ENCODE measurements at regions not wholly inside any gene's neighbourhood (a gene's known extent, or its start where the extent isn't known, plus 50 kb on each side); places are given as distances from the start of the nearest gene placed in this dataset.

DNA sequence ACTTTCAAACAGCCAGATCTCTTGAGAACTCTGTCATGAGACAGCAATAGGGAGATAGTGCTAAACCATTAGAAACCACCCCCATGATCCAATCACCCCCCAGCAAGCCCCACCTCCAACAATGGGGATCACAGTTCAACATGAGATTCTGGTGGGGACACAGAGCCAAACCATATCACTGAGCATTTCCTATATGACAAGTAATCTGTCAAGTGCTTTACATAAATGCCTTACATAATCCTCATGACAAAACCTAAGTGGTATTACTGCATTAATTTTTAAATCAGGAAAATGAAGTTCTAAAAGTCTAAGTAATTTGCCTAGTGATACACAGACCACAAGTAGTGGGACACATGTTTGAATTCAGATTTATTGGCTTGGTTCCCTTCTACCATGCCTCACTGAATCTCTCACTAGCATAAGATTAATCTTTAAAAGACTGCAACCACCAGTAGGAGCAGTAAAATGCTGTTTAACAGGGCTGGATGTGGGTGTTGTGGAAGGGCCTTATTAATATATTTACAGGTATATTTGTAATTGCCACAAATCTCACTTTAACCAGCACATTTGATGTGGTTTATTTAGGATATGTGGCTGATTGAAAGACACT is 323.1 kb upstream of the FBXO33 start:
- H3K27me3 ChIP-seq (ENCODE audit: insufficient read depth, low read length) = no peaks in the 10 kb centered on the region
- H4K91ac ChIP-seq (ENCODE audit: low read depth, low read length) = peak overlapping the region; percentile 51
- peak overlapping the region; percentile 62 for H2BK120ac ChIP-seq (ENCODE audit: insufficient read depth, low read length, poor library complexity)
- DNase-seq = no peak
- no peak overlapping the region for H3K27ac ChIP-seq (ENCODE audit: low read depth, low read length)
- no peak overlapping the region for H3K9ac ChIP-seq (ENCODE audit: low read length)
- no peak overlapping the region for H2AK5ac ChIP-seq (ENCODE audit: low read length)
- H2BK5ac ChIP-seq (ENCODE audit: low read depth, low read length, poor library complexity) = no peak overlapping the region
- H3K79me2 ChIP-seq (ENCODE audit: control insufficient read depth, insufficient read depth, low read length, poor library complexity) = no peaks in the 10 kb centered on the region
- no peaks in the 10 kb centered on the region for H3K9me3 ChIP-seq (ENCODE audit: insufficient read depth, low read depth, low read length)
- no peaks in the 10 kb centered on the region for H3K36me3 ChIP-seq (ENCODE audit: control insufficient read depth in 1 of 2, insufficient read depth in 2 of 2, low read length in 2 of 2)
- no peak overlapping the region for H3K14ac ChIP-seq (ENCODE audit: low read length)
- H4K8ac ChIP-seq (ENCODE audit: low read depth, low read length) = no peak overlapping the region
- no peak overlapping the region for H2AFZ ChIP-seq (ENCODE audit: insufficient read depth, low read length, poor library complexity)
- H3K4me3 ChIP-seq (ENCODE audit: low read depth, low read length) = no peak overlapping the region
- no peak overlapping the region for H3K4ac ChIP-seq (ENCODE audit: low read depth, low read length)
- H2BK12ac ChIP-seq (ENCODE audit: low read length) = peak overlapping the region; percentile 36
- no peak overlapping the region for H3K18ac ChIP-seq (ENCODE audit: low read length)
- H3K79me1 ChIP-seq (ENCODE audit: low read length) = peaks cover 4% of the 10 kb centered on the region
- H4K12ac ChIP-seq (ENCODE audit: low read depth, low read length) = no peak overlapping the region
- H3K23ac ChIP-seq (ENCODE audit: low read length) = no peak overlapping the region
- H3K4me1 ChIP-seq (ENCODE audit: control insufficient read depth in 1 of 2, insufficient read depth in 2 of 2, low read length in 2 of 2) = no peaks in the 10 kb centered on the region
- no peak overlapping the region for H3K4me2 ChIP-seq (ENCODE audit: low read length)

DNA sequence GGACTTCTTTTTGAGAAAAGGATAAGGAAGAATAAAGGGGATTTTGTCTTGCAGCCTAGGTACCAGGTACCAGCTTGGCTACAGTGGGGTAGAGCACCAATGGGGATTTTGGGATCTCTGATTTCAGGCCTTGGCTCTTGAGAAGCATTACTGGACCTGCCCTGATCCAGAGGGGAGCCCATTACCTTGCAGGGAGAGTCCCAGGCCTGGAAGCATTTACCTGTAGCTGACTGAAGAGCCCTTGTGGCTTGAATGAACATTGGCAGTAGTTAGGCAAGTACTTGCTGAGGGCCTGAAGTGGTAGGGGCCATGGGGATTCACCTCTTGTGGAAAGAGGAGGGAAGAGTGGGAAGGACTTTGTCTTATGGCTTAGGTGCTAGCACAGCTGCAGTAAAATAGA is 308.2 kb upstream of the FBXO33 start:
- Histone ChIP-seq H3K36me3 (ENCODE audit: control insufficient read depth in 1 of 2, insufficient read depth in 2 of 2, low read length in 2 of 2) (no peaks in the 10 kb centered on the region), H3K18ac (ENCODE audit: low read length) (no peak overlapping the region), H3K9ac (ENCODE audit: low read length) (no peak overlapping the region), H4K91ac (ENCODE audit: low read depth, low read length) (no peak overlapping the region), H3K79me2 (ENCODE audit: control insufficient read depth, insufficient read depth, low read length, poor library complexity) (no peaks in the 10 kb centered on the region), H2BK5ac (ENCODE audit: low read depth, low read length, poor library complexity) (no peak overlapping the region), H2AFZ (ENCODE audit: insufficient read depth, low read length, poor library complexity) (no peak overlapping the region), H3K4ac (ENCODE audit: low read depth, low read length) (no peak overlapping the region), H3K14ac (ENCODE audit: low read length) (peak overlapping the region; percentile 31), H4K8ac (ENCODE audit: low read depth, low read length) (no peak overlapping the region), H3K27ac (ENCODE audit: low read depth, low read length) (no peak overlapping the region), H3K4me1 (ENCODE audit: control insufficient read depth in 1 of 2, insufficient read depth in 2 of 2, low read length in 2 of 2) (no peaks in the 10 kb centered on the region), H3K9me3 (ENCODE audit: insufficient read depth, low read depth, low read length) (no peaks in the 10 kb centered on the region), H3K4me3 (ENCODE audit: low read depth, low read length) (no peak overlapping the region), H2AK5ac (ENCODE audit: low read length) (no peak overlapping the region), H2BK12ac (ENCODE audit: low read length) (peak overlapping the region; percentile 45), H3K4me2 (ENCODE audit: low read length) (no peak overlapping the region), H3K23ac (ENCODE audit: low read length) (no peak overlapping the region), H3K27me3 (ENCODE audit: insufficient read depth, low read length) (no peaks in the 10 kb centered on the region), H2BK120ac (ENCODE audit: insufficient read depth, low read length, poor library complexity) (no peak overlapping the region), H3K79me1 (ENCODE audit: low read length) (no peaks in the 10 kb centered on the region), H4K12ac (ENCODE audit: low read depth, low read length) (no peak overlapping the region)
- DNase-seq = no peak

DNA sequence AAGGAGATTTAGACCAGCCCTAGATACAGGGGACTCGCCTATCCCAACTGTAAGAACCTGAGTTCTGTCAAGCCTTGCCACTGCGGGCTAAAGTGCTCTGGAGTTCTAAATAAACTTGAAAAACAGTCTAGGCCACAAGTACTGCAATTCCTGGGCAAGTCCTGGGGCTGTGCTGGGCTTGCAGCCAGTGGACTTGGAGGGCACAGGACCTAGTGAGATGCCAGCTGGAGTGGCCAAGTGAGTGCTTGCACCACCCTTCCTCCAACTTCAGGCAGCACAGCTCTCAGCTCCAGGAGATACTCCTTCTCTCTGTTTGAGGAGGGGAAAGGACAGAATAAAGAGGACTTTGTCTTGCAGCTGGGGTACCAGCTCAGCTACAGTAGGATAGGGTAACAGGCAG is 307.6 kb upstream of the FBXO33 start:
- Histone ChIP-seq H3K4me3 (ENCODE audit: low read depth, low read length) (no peak overlapping the region), H2AFZ (ENCODE audit: insufficient read depth, low read length, poor library complexity) (no peak overlapping the region), H2AK5ac (ENCODE audit: low read length) (no peak overlapping the region), H2BK120ac (ENCODE audit: insufficient read depth, low read length, poor library complexity) (no peak overlapping the region), H3K27ac (ENCODE audit: low read depth, low read length) (no peak overlapping the region), H4K91ac (ENCODE audit: low read depth, low read length) (no peak overlapping the region), H4K8ac (ENCODE audit: low read depth, low read length) (no peak overlapping the region), H3K27me3 (ENCODE audit: insufficient read depth, low read length) (no peaks in the 10 kb centered on the region), H3K9ac (ENCODE audit: low read length) (no peak overlapping the region), H3K18ac (ENCODE audit: low read length) (no peak overlapping the region), H4K12ac (ENCODE audit: low read depth, low read length) (no peak overlapping the region), H3K79me2 (ENCODE audit: control insufficient read depth, insufficient read depth, low read length, poor library complexity) (no peaks in the 10 kb centered on the region), H2BK5ac (ENCODE audit: low read depth, low read length, poor library complexity) (no peak overlapping the region), H2BK12ac (ENCODE audit: low read length) (no peak overlapping the region), H3K9me3 (ENCODE audit: insufficient read depth, low read depth, low read length) (no peaks in the 10 kb centered on the region), H3K14ac (ENCODE audit: low read length) (no peak overlapping the region), H3K23ac (ENCODE audit: low read length) (no peak overlapping the region), H3K4ac (ENCODE audit: low read depth, low read length) (no peak overlapping the region), H3K4me1 (ENCODE audit: control insufficient read depth in 1 of 2, insufficient read depth in 2 of 2, low read length in 2 of 2) (no peaks in the 10 kb centered on the region), H3K79me1 (ENCODE audit: low read length) (no peaks in the 10 kb centered on the region), H3K36me3 (ENCODE audit: control insufficient read depth in 1 of 2, insufficient read depth in 2 of 2, low read length in 2 of 2) (no peaks in the 10 kb centered on the region), H3K4me2 (ENCODE audit: low read length) (no peak overlapping the region)
- no peak for DNase-seq
- WGBS (ENCODE audit: extremely low coverage, insufficient coverage, insufficient read length) = no CpG with 5 or more reads among the region's 2 CpGs

DNA sequence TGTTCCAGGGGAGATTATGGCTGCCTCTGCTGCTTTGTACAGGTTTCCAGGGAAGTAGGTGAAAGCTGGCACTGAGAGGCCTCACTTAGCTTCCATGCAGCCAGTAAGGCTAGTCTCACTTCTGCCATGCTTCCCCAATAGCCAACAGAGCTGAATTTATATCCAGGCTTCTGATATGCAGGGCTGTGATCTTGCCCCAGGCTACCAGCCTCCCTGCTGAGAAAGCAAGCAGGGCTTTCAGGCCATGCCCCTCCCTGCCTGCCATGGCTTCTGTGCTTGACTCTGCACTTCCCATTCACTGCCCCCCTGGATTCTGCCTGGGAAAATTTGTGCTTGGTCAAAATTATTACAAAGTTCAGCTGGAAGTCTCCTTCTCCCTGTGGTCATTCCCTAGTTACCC is 302.1 kb upstream of the FBXO33 start:
- Histone ChIP-seq H2AK5ac (ENCODE audit: low read length) (no peak overlapping the region), H4K12ac (ENCODE audit: low read depth, low read length) (no peak overlapping the region), H4K91ac (ENCODE audit: low read depth, low read length) (no peak overlapping the region), H3K79me1 (ENCODE audit: low read length) (no peaks in the 10 kb centered on the region), H2AFZ (ENCODE audit: insufficient read depth, low read length, poor library complexity) (no peak overlapping the region), H3K79me2 (ENCODE audit: control insufficient read depth, insufficient read depth, low read length, poor library complexity) (no peaks in the 10 kb centered on the region), H2BK12ac (ENCODE audit: low read length) (no peak overlapping the region), H2BK120ac (ENCODE audit: insufficient read depth, low read length, poor library complexity) (no peak overlapping the region), H3K4me2 (ENCODE audit: low read length) (no peak overlapping the region), H3K4me1 (ENCODE audit: control insufficient read depth in 1 of 2, insufficient read depth in 2 of 2, low read length in 2 of 2) (no peaks in the 10 kb centered on the region), H3K9ac (ENCODE audit: low read length) (no peak overlapping the region), H2BK5ac (ENCODE audit: low read depth, low read length, poor library complexity) (no peak overlapping the region), H3K4me3 (ENCODE audit: low read depth, low read length) (no peak overlapping the region), H3K27me3 (ENCODE audit: insufficient read depth, low read length) (no peaks in the 10 kb centered on the region), H3K9me3 (ENCODE audit: insufficient read depth, low read depth, low read length) (peaks cover 2% of the 10 kb centered on the region), H3K27ac (ENCODE audit: low read depth, low read length) (no peak overlapping the region), H3K4ac (ENCODE audit: low read depth, low read length) (no peak overlapping the region), H4K8ac (ENCODE audit: low read depth, low read length) (no peak overlapping the region), H3K23ac (ENCODE audit: low read length) (no peak overlapping the region), H3K18ac (ENCODE audit: low read length) (no peak overlapping the region), H3K14ac (ENCODE audit: low read length) (no peak overlapping the region), H3K36me3 (ENCODE audit: control insufficient read depth in 1 of 2, insufficient read depth in 2 of 2, low read length in 2 of 2) (no peaks in the 10 kb centered on the region)
- DNase-seq = no peak

Data from trophoblast cell (in vitro differentiated cells and primary cell).